ENCODE measurements at regions not wholly inside any gene's neighbourhood (a gene's known extent, or its start where the extent isn't known, plus 50 kb on each side); places are given as distances from the start of the nearest gene placed in this dataset.
"Not testable (repeated sequence)": the region's sequence is repeated elsewhere in the genome, so short reads cannot be mapped to it uniquely, and the experiment has no call there.

- no peak overlapping the region for H3K27ac Mint-ChIP-seq
- no peak overlapping the region for H3K4me3 Mint-ChIP-seq
- H3K9me3 Mint-ChIP-seq, result peaks cover 3% of the 10 kb centered on the region
- H3K36me3 Mint-ChIP-seq, result no peaks in the 10 kb centered on the region
- no peaks in the 10 kb centered on the region for H3K4me1 Mint-ChIP-seq
- no peaks in the 10 kb centered on the region for H3K27me3 Mint-ChIP-seq
These were observed 132.3 kb downstream of the TNFSF18 start for GRCh38 chr1:172918478-172918877.

- H3K4me3 Mint-ChIP-seq, result no peak overlapping the region
- no peak overlapping the region for H3K27ac Mint-ChIP-seq
- H3K36me3 Mint-ChIP-seq, result no peaks in the 10 kb centered on the region
- H3K9me3 Mint-ChIP-seq, result no peaks in the 10 kb centered on the region
- H3K4me1 Mint-ChIP-seq, result no peaks in the 10 kb centered on the region
- H3K27me3 Mint-ChIP-seq, result no peaks in the 10 kb centered on the region
These were observed 124.7 kb downstream of the TNFSF18 start for GRCh38 chr1:172926070-172926469.

DNA sequence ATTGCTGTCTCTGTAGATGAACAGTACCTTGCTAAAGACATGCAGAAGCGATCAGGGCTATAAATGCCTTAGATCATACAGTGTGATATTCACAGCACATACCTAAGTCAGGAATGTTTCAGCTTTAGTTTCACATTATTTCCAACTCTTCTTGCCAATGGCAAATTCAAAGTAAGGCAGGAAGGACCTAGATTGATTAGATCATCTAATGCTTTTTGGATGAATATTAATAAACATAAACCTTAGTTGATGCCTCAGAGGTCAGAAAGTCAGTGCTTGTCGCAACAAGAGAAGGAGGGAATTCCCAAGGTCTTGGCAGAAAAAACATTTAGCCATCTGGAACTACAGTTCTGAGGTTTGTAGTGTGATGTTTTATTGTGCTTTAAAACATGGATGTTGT, 122.3 kb downstream of the TNFSF18 start:
- H3K4me3 Mint-ChIP-seq, result no peak overlapping the region
- H3K9me3 Mint-ChIP-seq, result no peaks in the 10 kb centered on the region
- H3K4me1 Mint-ChIP-seq, result peaks cover 6% of the 10 kb centered on the region
- no peaks in the 10 kb centered on the region for H3K36me3 Mint-ChIP-seq
- H3K27ac Mint-ChIP-seq, result no peak overlapping the region
- H3K27me3 Mint-ChIP-seq, result no peaks in the 10 kb centered on the region

DNA sequence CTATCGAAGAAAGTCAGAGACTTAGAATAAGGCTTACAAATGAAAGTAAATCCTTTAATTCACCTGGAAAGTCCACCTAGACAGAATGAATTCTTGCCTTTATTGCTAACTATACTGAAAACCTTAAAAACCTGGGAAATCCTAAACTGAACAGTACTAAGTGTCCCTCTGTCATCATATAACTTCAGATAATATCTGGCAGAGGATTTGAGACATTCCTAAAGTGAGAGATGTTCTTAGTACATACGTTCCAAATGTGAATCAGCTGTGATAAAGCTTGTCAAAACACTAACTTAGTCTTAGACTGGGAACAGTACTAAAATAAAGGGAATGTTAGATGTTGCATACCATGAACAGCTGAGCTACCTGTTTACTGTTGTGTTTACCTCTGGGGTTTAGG, 121.7 kb downstream of the TNFSF18 start:
- no peaks in the 10 kb centered on the region for H3K36me3 Mint-ChIP-seq
- no peaks in the 10 kb centered on the region for H3K27me3 Mint-ChIP-seq
- no peak overlapping the region for H3K4me3 Mint-ChIP-seq
- H3K4me1 Mint-ChIP-seq, result peaks cover 11% of the 10 kb centered on the region
- H3K9me3 Mint-ChIP-seq, result no peaks in the 10 kb centered on the region
- H3K27ac Mint-ChIP-seq, result no peak overlapping the region

DNA sequence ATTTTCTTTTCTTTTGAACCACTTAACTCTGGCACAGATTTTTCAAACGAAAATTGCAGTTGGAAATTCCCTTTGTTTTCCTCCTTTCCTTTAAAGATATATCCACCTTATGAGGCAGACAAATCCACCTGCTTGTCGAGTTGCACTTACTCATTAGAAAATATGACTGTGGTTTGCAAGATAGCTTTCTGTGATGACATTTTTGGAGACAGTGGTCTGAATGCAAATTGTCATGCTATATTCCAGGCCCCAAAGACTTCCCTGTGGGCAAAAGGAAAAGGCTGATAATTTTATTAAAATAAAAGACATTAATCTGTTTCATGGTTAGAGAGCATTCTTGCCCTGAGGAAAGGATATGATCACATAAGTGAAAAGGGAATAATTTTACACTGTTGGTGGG, 120.6 kb downstream of the TNFSF18 start:
- Mint-ChIP-seq H3K27me3 (no peaks in the 10 kb centered on the region), H3K4me1 (peaks cover 19% of the 10 kb centered on the region), H3K9me3 (no peaks in the 10 kb centered on the region), H3K4me3 (no peak overlapping the region), H3K36me3 (no peaks in the 10 kb centered on the region), H3K27ac (no peak overlapping the region)

- no peaks in the 10 kb centered on the region for H3K9me3 Mint-ChIP-seq
- H3K27ac Mint-ChIP-seq, result no peak overlapping the region
- no peaks in the 10 kb centered on the region for H3K36me3 Mint-ChIP-seq
- no peak overlapping the region for H3K4me3 Mint-ChIP-seq
- peaks cover 19% of the 10 kb centered on the region for H3K4me1 Mint-ChIP-seq
- no peaks in the 10 kb centered on the region for H3K27me3 Mint-ChIP-seq
These were observed 119.4 kb downstream of the TNFSF18 start for GRCh38 chr1:172931340-172931739.

- no peaks in the 10 kb centered on the region for H3K36me3 Mint-ChIP-seq
These were observed 119.0 kb downstream of the TNFSF18 start for GRCh38 chr1:172931761-172932160.

GRCh38 chr1:172932981-172933380, 117.8 kb downstream of the TNFSF18 start:
- H3K27ac Mint-ChIP-seq, result peak overlapping the region; percentile 14
- peaks cover 19% of the 10 kb centered on the region for H3K4me1 Mint-ChIP-seq
- H3K27me3 Mint-ChIP-seq, result no peaks in the 10 kb centered on the region
- no peaks in the 10 kb centered on the region for H3K9me3 Mint-ChIP-seq
- no peaks in the 10 kb centered on the region for H3K36me3 Mint-ChIP-seq
- H3K4me3 Mint-ChIP-seq, result no peak overlapping the region

More at GRCh38 chr1:172931761-172932160, 119.0 kb downstream of the TNFSF18 start:
- H3K9me3 Mint-ChIP-seq, result no peaks in the 10 kb centered on the region
- H3K4me1 Mint-ChIP-seq, result peaks cover 19% of the 10 kb centered on the region
- H3K27me3 Mint-ChIP-seq, result no peaks in the 10 kb centered on the region
- H3K27ac Mint-ChIP-seq, result no peak overlapping the region
- no peak overlapping the region for H3K4me3 Mint-ChIP-seq

DNA sequence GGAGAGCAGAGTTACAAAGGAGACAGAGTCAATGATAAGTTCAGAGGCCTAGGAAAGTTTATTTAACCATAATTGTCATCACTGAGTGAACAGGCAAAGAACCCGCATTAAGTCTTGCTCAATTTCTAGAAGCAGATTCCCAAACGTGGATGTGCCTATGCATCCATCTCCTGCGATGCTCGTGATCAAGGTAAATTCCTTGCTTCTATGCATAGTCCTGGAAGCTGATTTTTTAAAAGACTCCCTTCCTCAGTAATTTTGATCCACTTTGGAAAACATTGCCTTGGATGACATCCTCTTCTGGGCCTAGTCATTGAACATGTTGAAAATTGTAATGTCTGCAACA, 116.4 kb downstream of the TNFSF18 start:
- Mint-ChIP-seq H3K4me1 (peaks cover 19% of the 10 kb centered on the region), H3K4me3 (no peak overlapping the region), H3K27ac (peak overlapping the region; percentile 75), H3K9me3 (no peaks in the 10 kb centered on the region), H3K36me3 (no peaks in the 10 kb centered on the region), H3K27me3 (no peaks in the 10 kb centered on the region)

DNA sequence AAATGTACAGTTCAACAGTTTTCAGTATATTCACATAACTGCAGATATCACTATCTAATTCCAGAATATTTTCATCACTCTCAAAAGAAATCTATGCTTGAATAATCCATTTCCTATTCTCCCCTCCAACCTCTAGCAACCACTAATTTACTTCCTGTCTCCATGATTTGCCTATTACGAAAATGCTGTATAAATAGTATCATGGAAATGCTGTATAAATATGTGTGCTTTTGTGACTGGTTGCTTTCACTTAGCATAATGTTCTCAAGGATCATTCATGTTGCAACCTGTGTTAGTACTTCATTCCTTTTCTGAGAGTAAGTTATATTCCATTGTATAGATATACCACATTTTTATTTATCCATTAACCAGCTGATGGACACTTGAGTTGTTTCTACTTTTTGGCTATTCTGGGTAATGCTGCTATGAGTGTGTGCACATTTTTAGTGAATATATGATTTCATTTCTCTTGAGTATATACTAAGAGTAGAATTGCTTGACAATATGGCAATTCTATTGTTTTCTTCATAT, 115.6 kb downstream of the TNFSF18 start:
- H3K27me3 Mint-ChIP-seq, result no peaks in the 10 kb centered on the region
- H3K4me1 Mint-ChIP-seq, result peaks cover 19% of the 10 kb centered on the region
- H3K27ac Mint-ChIP-seq, result no peak overlapping the region
- H3K4me3 Mint-ChIP-seq, result no peak overlapping the region
- H3K9me3 Mint-ChIP-seq, result no peaks in the 10 kb centered on the region
- H3K36me3 Mint-ChIP-seq, result no peaks in the 10 kb centered on the region

DNA sequence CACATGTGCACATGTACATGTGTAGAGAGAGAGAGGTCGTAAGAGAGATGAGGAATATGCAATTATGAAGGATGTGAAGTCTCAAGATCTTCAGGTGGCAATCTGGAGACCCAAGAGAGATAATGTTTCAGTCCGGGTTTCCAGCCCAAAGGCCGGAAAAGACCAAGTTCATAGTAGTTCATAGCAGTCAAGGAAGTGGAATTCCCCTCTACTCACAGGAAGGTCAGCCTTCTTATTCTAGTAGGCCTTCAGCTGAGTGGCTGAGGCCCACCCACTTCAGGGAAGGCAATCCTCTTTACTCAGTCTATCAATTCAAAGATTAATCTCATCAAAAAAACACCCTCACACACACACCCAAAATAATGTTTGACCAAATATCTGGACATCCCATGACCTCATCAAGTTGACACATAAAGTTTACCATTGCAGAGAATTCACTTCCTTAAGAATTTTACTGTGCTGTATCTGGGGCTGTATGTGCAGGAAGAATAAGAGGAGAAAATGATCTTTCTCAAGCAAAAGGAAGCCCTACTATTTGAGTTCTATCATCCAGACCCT, 114.6 kb downstream of the TNFSF18 start:
- Mint-ChIP-seq H3K4me1 (peaks cover 19% of the 10 kb centered on the region), H3K36me3 (no peaks in the 10 kb centered on the region), H3K27me3 (no peaks in the 10 kb centered on the region), H3K27ac (no peak overlapping the region), H3K4me3 (no peak overlapping the region), H3K9me3 (no peaks in the 10 kb centered on the region)

GRCh38 chr1:172938681-172939080, 112.1 kb downstream of the TNFSF18 start:
- Mint-ChIP-seq H3K4me1 (peaks cover 11% of the 10 kb centered on the region), H3K4me3 (no peak overlapping the region), H3K9me3 (peaks cover 6% of the 10 kb centered on the region), H3K27ac (no peak overlapping the region), H3K36me3 (no peaks in the 10 kb centered on the region), H3K27me3 (no peaks in the 10 kb centered on the region)

GRCh38 chr1:172939475-172939874, 111.3 kb downstream of the TNFSF18 start:
- Mint-ChIP-seq H3K27ac (no peak overlapping the region), H3K9me3 (peaks cover 9% of the 10 kb centered on the region), H3K36me3 (no peaks in the 10 kb centered on the region), H3K27me3 (no peaks in the 10 kb centered on the region), H3K4me3 (no peak overlapping the region), H3K4me1 (peaks cover 3% of the 10 kb centered on the region)

- Mint-ChIP-seq H3K27ac (no peak overlapping the region), H3K27me3 (no peaks in the 10 kb centered on the region), H3K36me3 (no peaks in the 10 kb centered on the region), H3K4me1 (no peaks in the 10 kb centered on the region), H3K4me3 (no peak overlapping the region), H3K9me3 (peaks cover 9% of the 10 kb centered on the region)
These were observed 110.4 kb downstream of the TNFSF18 start for GRCh38 chr1:172940174-172940855.

- Mint-ChIP-seq H3K36me3 (no peaks in the 10 kb centered on the region), H3K27me3 (no peaks in the 10 kb centered on the region), H3K9me3 (peaks cover 9% of the 10 kb centered on the region), H3K27ac (no peak overlapping the region), H3K4me3 (no peak overlapping the region), H3K4me1 (peaks cover 4% of the 10 kb centered on the region)
These were observed 109.3 kb downstream of the TNFSF18 start for GRCh38 chr1:172941471-172941870.

GRCh38 chr1:172941945-172942344, 108.8 kb downstream of the TNFSF18 start:
- Mint-ChIP-seq H3K4me1 (peaks cover 7% of the 10 kb centered on the region), H3K4me3 (no peak overlapping the region), H3K27me3 (no peaks in the 10 kb centered on the region), H3K9me3 (peaks cover 9% of the 10 kb centered on the region), H3K27ac (no peak overlapping the region), H3K36me3 (no peaks in the 10 kb centered on the region)

DNA sequence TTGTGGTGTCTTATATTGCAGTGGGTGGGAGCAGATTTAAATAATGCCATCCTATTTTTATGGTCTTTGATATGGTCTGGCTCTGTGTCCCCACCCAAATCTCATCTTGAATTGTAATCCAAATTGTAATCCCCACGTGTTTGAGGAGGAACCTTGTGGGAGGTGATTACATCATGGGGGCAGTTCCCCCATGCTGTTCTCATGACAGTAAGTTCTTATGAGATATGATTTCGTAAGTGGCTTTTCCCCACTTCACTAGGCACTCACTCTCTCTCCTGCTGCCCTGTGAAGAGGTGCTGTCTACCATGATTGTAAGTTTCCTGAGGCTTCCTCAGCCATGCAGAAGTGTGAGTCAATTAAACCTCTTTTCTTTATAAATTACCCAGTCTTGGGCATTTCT, 107.6 kb downstream of the TNFSF18 start:
- not testable (repeated sequence) for H3K9me3 Mint-ChIP-seq, H3K36me3 Mint-ChIP-seq, H3K27ac Mint-ChIP-seq, H3K4me3 Mint-ChIP-seq, H3K27me3 Mint-ChIP-seq
- H3K4me1 Mint-ChIP-seq, result peaks cover 18% of the 10 kb centered on the region

Data from activated naive CD4-positive, alpha-beta T cell treated with anti-CD3 and anti-CD28 coated beads, Interleukin-2, amount 50 U/mL, for 24 hours (primary cell).